SK-N-SH treated with all-trans-retinoic acid at 6 μM for 48 hours (cell line): ENCODE measurements at regions not wholly inside any gene's neighbourhood (a gene's known extent, or its start where the extent isn't known, plus 50 kb on each side); places are given as distances from the start of the nearest gene placed in this dataset.

Experiments
- ATAC-seq: fragments of 200-7000 bp; cut with Tn5 transposase; 3 replicates; pipeline ENCODE4 v1.9.1; 2020; ENCODE audit warnings: mild to moderate bottlenecking, moderate library complexity
- ARNTL ChIP-seq: fragments of 450-650 bp; formaldehyde crosslinking; IDR thresholded peaks from 2 replicates; pipeline ENCODE4 v1.5.0; 2020; ENCODE audit warnings: low read depth, mild to moderate bottlenecking, moderate library complexity, borderline replicate concordance
- CREB5 ChIP-seq: fragments of 250-450 bp; sonication (Bioruptor Pico); IDR thresholded peaks from 2 replicates; pipeline ENCODE4 v1.5.1; 2020; ENCODE audit warnings: low read depth, mild to moderate bottlenecking, moderate library complexity
- CSDC2 ChIP-seq: fragments of 250-450 bp; sonication (Bioruptor Pico); IDR thresholded peaks from 2 replicates; pipeline ENCODE4 v1.5.0; 2020; ENCODE audit warnings: mild to moderate bottlenecking, moderate library complexity
- ESRRG ChIP-seq: fragments of 250-450 bp; sonication (Bioruptor Pico); IDR thresholded peaks from 2 replicates; pipeline ENCODE4 v1.6.1; 2021; ENCODE audit warnings: mild to moderate bottlenecking
- GLIS3 ChIP-seq: fragments of 250-450 bp; sonication (Bioruptor Pico); IDR thresholded peaks from 2 replicates; pipeline ENCODE4 v1.5.0; 2020; ENCODE audit warnings: mild to moderate bottlenecking, moderate library complexity
- ISL1 ChIP-seq: fragments of 250-450 bp; sonication (Bioruptor Pico); IDR thresholded peaks from 2 replicates; pipeline ENCODE4 v2.1.2; 2022; ENCODE audit warnings: mild to moderate bottlenecking, moderate library complexity
- OSR1 ChIP-seq: fragments of 250-450 bp; sonication (Bioruptor Pico); IDR thresholded peaks from 2 replicates; pipeline ENCODE4 v1.8.0; 2022; ENCODE audit warnings: moderate library complexity, mild to moderate bottlenecking, inconsistent platforms
- PPARA ChIP-seq: fragments of 250-450 bp; sonication (Bioruptor Pico); IDR thresholded peaks from 2 replicates; pipeline ENCODE4 v1.5.0; 2020; ENCODE audit warnings: mild to moderate bottlenecking, borderline replicate concordance
- RARB ChIP-seq: fragments of 250-450 bp; sonication (Bioruptor Pico); IDR thresholded peaks from 2 replicates; pipeline ENCODE4 v1.8.0; 2021; ENCODE audit warnings: mild to moderate bottlenecking, moderate library complexity
- TCF4 ChIP-seq: fragments of 250-450 bp; sonication (Bioruptor Pico); IDR thresholded peaks from 2 replicates; pipeline ENCODE4 v1.8.0; 2021; ENCODE audit warnings: mild to moderate bottlenecking, moderate library complexity, borderline replicate concordance
- TOX ChIP-seq: fragments of 250-450 bp; sonication (Bioruptor Pico); IDR thresholded peaks from 2 replicates; pipeline ENCODE4 v1.8.0; 2021; ENCODE audit warnings: mild to moderate bottlenecking, moderate library complexity, borderline replicate concordance
- ZC3H10 ChIP-seq: fragments of 250-450 bp; sonication (Bioruptor Pico); IDR thresholded peaks from 2 replicates; pipeline ENCODE4 v1.5.1; 2021; ENCODE audit warnings: mild to moderate bottlenecking, moderate library complexity
- ZFP3 ChIP-seq: fragments of 250-450 bp; sonication (Bioruptor Pico); IDR thresholded peaks from 2 replicates; pipeline ENCODE4 v1.5.0; 2020; ENCODE audit warnings: mild to moderate bottlenecking, moderate library complexity
- ZFP30 ChIP-seq: fragments of 450-650 bp; formaldehyde crosslinking; IDR thresholded peaks from 2 replicates; pipeline ENCODE4 v1.5.0; 2022; ENCODE audit warnings: mild to moderate bottlenecking, moderate library complexity
- ZNF565 ChIP-seq: fragments of 450-650 bp; formaldehyde crosslinking; conservative IDR thresholded peaks from 2 replicates; pipeline ENCODE4 v1.5.0; 2020; ENCODE audit warnings: low read depth, mild to moderate bottlenecking, moderate library complexity
- ZNF70 ChIP-seq: fragments of 450-650 bp; formaldehyde crosslinking; IDR thresholded peaks from 2 replicates; pipeline ENCODE4 v1.5.0; 2020; ENCODE audit warnings: mild to moderate bottlenecking, moderate library complexity
- ZNF8 ChIP-seq: fragments of 450-650 bp; formaldehyde crosslinking; IDR thresholded peaks from 2 replicates; pipeline ENCODE4 v1.5.0; 2020; ENCODE audit warnings: mild to moderate bottlenecking, moderate library complexity
- TF ChIP-seq, protein P1 (sequence below): fragments of 250-450 bp; sonication (Bioruptor Pico); IDR thresholded peaks from 2 replicates; pipeline ENCODE4 v1.8.0; 2021; ENCODE audit warnings: low read depth, mild to moderate bottlenecking, moderate library complexity, borderline replicate concordance
- TF ChIP-seq, protein P2 (sequence below): fragments of 250-450 bp; sonication (Bioruptor Pico); IDR thresholded peaks from 2 replicates; pipeline ENCODE4 v1.5.1; 2021; ENCODE audit warnings: mild to moderate bottlenecking, moderate library complexity
- TF ChIP-seq, protein P3 (sequence below): fragments of 250-450 bp; sonication (Bioruptor Pico); IDR thresholded peaks from 2 replicates; pipeline ENCODE4 v1.5.0; 2020; ENCODE audit warnings: mild to moderate bottlenecking, moderate library complexity

- TF ChIP-seq ZFP30 (CRISPR knock-in tag) (no peak), ESRRG (CRISPR knock-in tag) (no peak)
Observed at GRCh38 chr18:39168723-39169122, 1603.1 kb upstream of the CELF4 start (continued).

GRCh38 chr18:39167990-39168389 lies 1602.4 kb upstream of the CELF4 start:
- no peak for ATAC-seq
- TF ChIP-seq ZNF70 (CRISPR knock-in tag) = no peak
- TF ChIP-seq, protein P1, sequence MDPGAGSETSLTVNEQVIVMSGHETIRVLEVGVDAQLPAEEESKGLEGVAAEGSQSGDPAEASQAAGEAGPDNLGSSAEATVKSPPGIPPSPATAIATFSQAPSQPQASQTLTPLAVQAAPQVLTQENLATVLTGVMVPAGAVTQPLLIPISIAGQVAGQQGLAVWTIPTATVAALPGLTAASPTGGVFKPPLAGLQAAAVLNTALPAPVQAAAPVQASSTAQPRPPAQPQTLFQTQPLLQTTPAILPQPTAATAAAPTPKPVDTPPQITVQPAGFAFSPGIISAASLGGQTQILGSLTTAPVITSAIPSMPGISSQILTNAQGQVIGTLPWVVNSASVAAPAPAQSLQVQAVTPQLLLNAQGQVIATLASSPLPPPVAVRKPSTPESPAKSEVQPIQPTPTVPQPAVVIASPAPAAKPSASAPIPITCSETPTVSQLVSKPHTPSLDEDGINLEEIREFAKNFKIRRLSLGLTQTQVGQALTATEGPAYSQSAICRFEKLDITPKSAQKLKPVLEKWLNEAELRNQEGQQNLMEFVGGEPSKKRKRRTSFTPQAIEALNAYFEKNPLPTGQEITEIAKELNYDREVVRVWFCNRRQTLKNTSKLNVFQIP (CRISPR knock-in tag) = no peak
- no peak for TF ChIP-seq RARB (CRISPR knock-in tag)
- TF ChIP-seq CSDC2 (CRISPR knock-in tag) = no peak
- TF ChIP-seq TCF4 (CRISPR knock-in tag) = no peak
- no peak for TF ChIP-seq ZC3H10 (CRISPR knock-in tag)
- TF ChIP-seq ARNTL (CRISPR knock-in tag) = no peak
- TF ChIP-seq, all 23 proteins: peak for 0

- ATAC-seq = no peak
- TF ChIP-seq ISL1 (no peak), ZFP30 (CRISPR knock-in tag) (no peak), ESRRG (CRISPR knock-in tag) (no peak), ZNF8 (CRISPR knock-in tag) (no peak), GLIS3 (CRISPR knock-in tag) (no peak), TOX (no peak), ZFP3 (CRISPR knock-in tag) (no peak), ZC3H10 (CRISPR knock-in tag) (no peak), PPARA (no peak)
- TF ChIP-seq, protein P2, sequence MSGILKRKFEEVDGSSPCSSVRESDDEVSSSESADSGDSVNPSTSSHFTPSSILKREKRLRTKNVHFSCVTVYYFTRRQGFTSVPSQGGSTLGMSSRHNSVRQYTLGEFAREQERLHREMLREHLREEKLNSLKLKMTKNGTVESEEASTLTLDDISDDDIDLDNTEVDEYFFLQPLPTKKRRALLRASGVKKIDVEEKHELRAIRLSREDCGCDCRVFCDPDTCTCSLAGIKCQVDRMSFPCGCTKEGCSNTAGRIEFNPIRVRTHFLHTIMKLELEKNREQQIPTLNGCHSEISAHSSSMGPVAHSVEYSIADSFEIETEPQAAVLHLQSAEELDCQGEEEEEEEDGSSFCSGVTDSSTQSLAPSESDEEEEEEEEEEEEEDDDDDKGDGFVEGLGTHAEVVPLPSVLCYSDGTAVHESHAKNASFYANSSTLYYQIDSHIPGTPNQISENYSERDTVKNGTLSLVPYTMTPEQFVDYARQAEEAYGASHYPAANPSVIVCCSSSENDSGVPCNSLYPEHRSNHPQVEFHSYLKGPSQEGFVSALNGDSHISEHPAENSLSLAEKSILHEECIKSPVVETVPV (CRISPR knock-in tag) = no peak
- TF ChIP-seq, protein P1 (CRISPR knock-in tag) = no peak
- TF ChIP-seq, protein P3, sequence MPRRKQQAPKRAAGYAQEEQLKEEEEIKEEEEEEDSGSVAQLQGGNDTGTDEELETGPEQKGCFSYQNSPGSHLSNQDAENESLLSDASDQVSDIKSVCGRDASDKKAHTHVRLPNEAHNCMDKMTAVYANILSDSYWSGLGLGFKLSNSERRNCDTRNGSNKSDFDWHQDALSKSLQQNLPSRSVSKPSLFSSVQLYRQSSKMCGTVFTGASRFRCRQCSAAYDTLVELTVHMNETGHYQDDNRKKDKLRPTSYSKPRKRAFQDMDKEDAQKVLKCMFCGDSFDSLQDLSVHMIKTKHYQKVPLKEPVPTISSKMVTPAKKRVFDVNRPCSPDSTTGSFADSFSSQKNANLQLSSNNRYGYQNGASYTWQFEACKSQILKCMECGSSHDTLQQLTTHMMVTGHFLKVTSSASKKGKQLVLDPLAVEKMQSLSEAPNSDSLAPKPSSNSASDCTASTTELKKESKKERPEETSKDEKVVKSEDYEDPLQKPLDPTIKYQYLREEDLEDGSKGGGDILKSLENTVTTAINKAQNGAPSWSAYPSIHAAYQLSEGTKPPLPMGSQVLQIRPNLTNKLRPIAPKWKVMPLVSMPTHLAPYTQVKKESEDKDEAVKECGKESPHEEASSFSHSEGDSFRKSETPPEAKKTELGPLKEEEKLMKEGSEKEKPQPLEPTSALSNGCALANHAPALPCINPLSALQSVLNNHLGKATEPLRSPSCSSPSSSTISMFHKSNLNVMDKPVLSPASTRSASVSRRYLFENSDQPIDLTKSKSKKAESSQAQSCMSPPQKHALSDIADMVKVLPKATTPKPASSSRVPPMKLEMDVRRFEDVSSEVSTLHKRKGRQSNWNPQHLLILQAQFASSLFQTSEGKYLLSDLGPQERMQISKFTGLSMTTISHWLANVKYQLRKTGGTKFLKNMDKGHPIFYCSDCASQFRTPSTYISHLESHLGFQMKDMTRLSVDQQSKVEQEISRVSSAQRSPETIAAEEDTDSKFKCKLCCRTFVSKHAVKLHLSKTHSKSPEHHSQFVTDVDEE (CRISPR knock-in tag) = no peak
- TF ChIP-seq, all 23 proteins: peak for 0
Observed at GRCh38 chr18:39166776-39167175, 1601.2 kb upstream of the CELF4 start.

- ATAC-seq = no peak
- TF ChIP-seq, protein P1 (CRISPR knock-in tag) = no peak
- TF ChIP-seq ARNTL (CRISPR knock-in tag) (no peak), CSDC2 (CRISPR knock-in tag) (no peak), TOX (no peak), ESRRG (CRISPR knock-in tag) (no peak), ZNF565 (CRISPR knock-in tag) (no peak), CREB5 (CRISPR knock-in tag) (no peak), ZFP30 (CRISPR knock-in tag) (no peak), OSR1 (CRISPR knock-in tag) (no peak), ZC3H10 (CRISPR knock-in tag) (no peak), PPARA (no peak), TCF4 (CRISPR knock-in tag) (no peak), ZNF70 (CRISPR knock-in tag) (no peak)
- TF ChIP-seq, protein P3 (CRISPR knock-in tag) = no peak
Observed at GRCh38 chr18:39162013-39162827, 1596.6 kb upstream of the CELF4 start.
